ENCODE measurements at regions not wholly inside any gene's neighbourhood (a gene's known extent, or its start where the extent isn't known, plus 50 kb on each side); places are given as distances from the start of the nearest gene placed in this dataset.

- in situ Hi-C loops (cut with HindIII; ENCODE audit: low sequenced_read_pairs): no loop called here
These were observed 1286.6 kb downstream of the FSTL5 start for GRCh38 chr4:160877087-160877790.

DNA sequence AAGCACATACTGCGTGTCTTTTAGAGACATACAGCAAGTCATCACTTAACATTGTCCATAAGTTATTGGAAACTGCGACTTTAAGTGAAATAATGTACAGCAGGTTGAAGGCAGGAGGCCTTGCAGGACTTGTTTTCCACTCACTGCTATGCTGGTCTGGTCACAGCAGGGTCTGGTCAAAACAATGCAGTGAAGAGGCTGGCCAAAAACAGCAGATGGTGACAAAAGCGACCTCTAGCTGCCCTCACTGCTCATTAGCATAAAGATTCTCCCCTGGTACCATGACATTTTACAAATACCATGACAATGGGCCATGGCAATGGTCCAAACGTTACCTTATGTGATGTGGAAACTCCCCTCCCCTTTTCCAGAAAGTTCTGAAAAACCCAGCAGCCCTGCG lies 1283.6 kb downstream of the FSTL5 start:
- in situ Hi-C loops (cut with HindIII; ENCODE audit: low sequenced_read_pairs): no loop called here

GRCh38 chr4:160887668-160888067 lies 1276.1 kb downstream of the FSTL5 start:
- in situ Hi-C loops (cut with HindIII; ENCODE audit: low sequenced_read_pairs): no loop called here

GRCh38 chr4:160894128-160894527 lies 1269.7 kb downstream of the FSTL5 start:
- in situ Hi-C loops (cut with HindIII; ENCODE audit: low sequenced_read_pairs): no loop called here

DNA sequence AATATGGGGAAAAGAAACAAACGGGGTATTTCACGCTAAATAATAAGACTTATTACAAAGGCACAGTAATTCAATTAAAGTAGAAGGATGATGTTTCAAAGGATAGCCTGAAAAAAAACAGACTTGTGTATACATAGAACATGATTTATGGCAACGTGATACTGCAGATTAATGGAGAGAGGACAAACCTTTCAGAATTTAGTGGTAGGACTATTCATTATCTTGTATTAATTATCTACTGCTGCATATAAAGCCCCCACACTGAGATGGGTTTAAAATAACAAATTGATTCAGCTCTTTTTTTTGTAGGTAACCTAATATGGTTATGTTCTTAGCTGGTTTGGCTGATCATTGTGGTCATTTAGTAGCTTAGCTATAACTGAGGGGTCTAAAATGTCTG lies 1269.0 kb downstream of the FSTL5 start:
- in situ Hi-C loops (cut with HindIII; ENCODE audit: low sequenced_read_pairs): no loop called here

DNA sequence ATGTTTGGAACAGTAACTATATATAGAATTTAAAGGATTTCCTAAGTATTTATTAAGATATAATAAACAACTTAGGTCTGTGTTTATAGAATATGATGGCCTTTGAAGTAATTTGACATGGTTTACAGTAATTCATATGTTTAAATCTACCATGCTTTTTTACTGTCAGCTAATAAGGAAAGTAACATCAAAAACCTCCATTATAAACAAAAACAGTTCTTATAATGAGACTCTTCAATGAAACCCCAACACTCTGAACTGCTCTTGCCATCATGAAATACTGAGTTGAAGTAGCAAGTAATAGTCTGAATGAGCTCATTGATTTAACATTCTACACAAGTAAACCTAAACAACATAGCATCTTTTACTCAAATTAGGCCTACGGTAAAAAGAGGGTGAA lies 1236.5 kb downstream of the FSTL5 start:
- in situ Hi-C loops (cut with HindIII; ENCODE audit: low sequenced_read_pairs): no loop called here

- in situ Hi-C loops (cut with HindIII; ENCODE audit: low sequenced_read_pairs): no loop called here
These were observed 1235.3 kb downstream of the FSTL5 start for GRCh38 chr4:160928482-160928881.

GRCh38 chr4:160947653-160948052 lies 1216.1 kb downstream of the FSTL5 start:
- in situ Hi-C loops (cut with HindIII; ENCODE audit: low sequenced_read_pairs): no loop called here

DNA sequence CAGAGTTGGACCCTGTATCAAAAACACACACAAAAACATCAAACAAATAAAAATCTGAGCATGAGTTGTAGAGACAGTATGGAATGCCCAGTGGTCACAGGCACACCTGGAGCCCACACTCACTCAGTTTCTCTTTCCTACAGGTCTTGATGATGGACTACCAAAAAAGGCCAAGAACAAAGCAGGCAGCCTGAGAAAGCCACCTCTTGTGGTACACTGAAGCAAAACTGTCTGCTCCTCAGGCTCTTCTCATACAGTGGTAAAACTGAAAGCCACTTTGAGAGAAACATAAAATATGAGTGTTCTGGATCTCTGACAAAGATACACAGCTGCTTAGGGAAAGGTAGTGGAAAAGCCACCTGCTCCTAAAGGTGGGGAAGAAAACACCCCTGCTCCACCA lies 1206.9 kb downstream of the FSTL5 start:
- in situ Hi-C loops (cut with HindIII; ENCODE audit: low sequenced_read_pairs): no loop called here

GRCh38 chr4:160969925-160970324 lies 1193.9 kb downstream of the FSTL5 start:
- in situ Hi-C loops (cut with HindIII; ENCODE audit: low sequenced_read_pairs): no loop called here

- in situ Hi-C loops (cut with HindIII; ENCODE audit: low sequenced_read_pairs): no loop called here
These were observed 1183.7 kb downstream of the FSTL5 start for GRCh38 chr4:160980091-160980490.

- in situ Hi-C loops (cut with HindIII; ENCODE audit: low sequenced_read_pairs): no loop called here
These were observed 1182.7 kb downstream of the FSTL5 start for GRCh38 chr4:160981083-160981482.

DNA sequence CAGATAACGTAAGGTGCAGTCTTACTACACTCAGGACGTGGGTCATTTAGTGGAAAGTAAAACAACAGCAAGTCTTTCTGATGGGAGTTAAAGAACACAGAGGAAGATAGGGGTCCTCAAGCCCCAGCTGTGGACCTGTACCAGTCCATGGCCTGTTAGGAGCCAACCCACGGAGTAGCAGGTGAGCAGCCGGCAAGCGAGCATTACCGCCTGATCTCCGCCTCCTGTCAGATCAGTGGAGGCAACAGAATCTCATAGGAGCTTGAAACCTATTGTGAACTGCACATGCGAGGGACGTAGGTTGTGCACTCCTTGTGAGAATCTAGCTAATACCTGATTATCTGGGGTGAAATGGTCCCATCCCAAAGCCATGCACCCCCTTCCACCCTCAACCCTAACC lies 1180.8 kb downstream of the FSTL5 start:
- in situ Hi-C loops (cut with HindIII; ENCODE audit: low sequenced_read_pairs): no loop called here

- in situ Hi-C loops (cut with HindIII; ENCODE audit: low sequenced_read_pairs): no loop called here
These were observed 1161.4 kb downstream of the FSTL5 start for GRCh38 chr4:161002386-161002785.

GRCh38 chr4:161003418-161004057 lies 1160.3 kb downstream of the FSTL5 start:
- in situ Hi-C loops (cut with HindIII; ENCODE audit: low sequenced_read_pairs): no loop called here

- in situ Hi-C loops (cut with HindIII; ENCODE audit: low sequenced_read_pairs): no loop called here
These were observed 1158.1 kb downstream of the FSTL5 start for GRCh38 chr4:161005746-161006145.

DNA sequence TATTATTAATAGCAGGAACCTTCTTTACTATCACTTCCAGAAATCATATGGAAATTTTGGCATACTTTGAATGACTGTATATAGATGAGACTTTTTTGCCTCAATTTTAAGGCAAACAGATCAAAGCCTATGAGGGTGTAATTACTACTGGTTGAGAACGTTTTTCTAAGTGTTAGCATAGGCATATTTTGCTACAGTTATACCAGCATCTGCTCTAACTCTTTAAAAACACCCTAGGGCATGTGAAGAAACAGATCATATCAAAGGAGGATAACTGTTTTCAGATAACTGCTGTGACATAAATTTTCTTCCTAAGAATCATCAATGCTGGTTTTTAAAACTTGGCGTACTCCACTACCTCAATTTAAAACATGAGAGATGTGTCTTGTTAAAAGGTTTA lies 1155.3 kb downstream of the FSTL5 start:
- in situ Hi-C loops (cut with HindIII; ENCODE audit: low sequenced_read_pairs): no loop called here

- in situ Hi-C loops (cut with HindIII; ENCODE audit: low sequenced_read_pairs): no loop called here
These were observed 1153.6 kb downstream of the FSTL5 start for GRCh38 chr4:161010227-161010626.

All from DLD1 (cell line).